Adrenal gland (tissue), 9 donors: ENCODE measurements at regions not wholly inside any gene's neighbourhood (a gene's known extent, or its start where the extent isn't known, plus 50 kb on each side); places are given as distances from the start of the nearest gene placed in this dataset.

Experiments used
- DNase-seq, 7 donors: peaks; one replicate each; pipeline ENCODE4 v3.0.0-alpha.2; 2019 to 2020
- H3K27ac ChIP-seq, 5 donors: fragments of 200-600 bp; sonication (generic) in 4 of 5; 1 replicate in 3 of 5; 2 replicates in 2 of 5; pipeline versions ENCODE4 v1.5.1 to v1.8.0; 2016 to 2020; ENCODE audit warnings: mild to moderate bottlenecking in 1 of 5
- H3K27me3 ChIP-seq: fragments of 200-600 bp; 2 replicates; pipeline ENCODE4 v1.8.0; 2021
- H3K36me3 ChIP-seq, 2 donors: fragments of 200-600 bp; replicated peaks in 1 of 2; 1 replicate in 1 of 2; 2 replicates in 1 of 2; pipeline versions ENCODE4 v1.5.1 to v1.8.0; 2018 to 2022
- H3K4me1 ChIP-seq, 2 donors: fragments of 200-600 bp; replicated peaks in 1 of 2; 1 replicate in 1 of 2; 2 replicates in 1 of 2; pipeline versions ENCODE4 v1.5.1 to v1.8.0; 2018 to 2021
- H3K4me3 ChIP-seq, 4 donors: fragments of 200-600 bp; sonication (generic) in 3 of 4; one replicate each; pipeline ENCODE4 v1.5.1; 2016 to 2018
- H3K9me3 ChIP-seq, 3 donors: fragments of 200-600 bp; sonication (generic) in 1 of 3; replicated peaks in 1 of 3; 1 replicate in 2 of 3; 2 replicates in 1 of 3; pipeline versions ENCODE4 v1.5.1 to v1.8.0; 2016 to 2021
- CTCF ChIP-seq, 6 experiments: fragments of 450-650 bp in 4 of 6; fragments of 200-600 bp in 2 of 6; sonication (generic) in 1 of 6; IDR thresholded peaks; 1 replicate in 5 of 6; 2 replicates in 1 of 6; pipeline versions ENCODE4 v1.5.1 to v1.8.0; 2016 to 2021; ENCODE audit warnings: antibody characterized with exemption in 6 of 6, mild to moderate bottlenecking in 2 of 6, moderate library complexity in 1 of 6
- POLR2A ChIP-seq, 2 donors: fragments of 450-650 bp; IDR thresholded peaks; one replicate each; pipeline ENCODE4 v1.6.1; 2017; ENCODE audit warnings: antibody characterized with exemption in 2 of 2, mild to moderate bottlenecking in 2 of 2, moderate library complexity in 1 of 2
- WGBS, 4 donors: extraction: QIAGEN DNeasy Blood & Tissue Kit in 2 of 4; methylation state at CpG; one replicate each; pipeline versions ENCODE4 v1.1.5 to v1.1.7; 2013 to 2017; 5-methylcytosine and 5-hydroxymethylcytosine counted together
- intact Hi-C, 2 donors: fragments of 100-400 bp; cut with DNase I; formaldehyde crosslinking; loops; one replicate each; pipeline versions ENCODE4 v1.14.1 to v1.15.0; 2022 to 2023
- donor health status: healthy with polysubstance abuse.
- donor health status: Bipolar disorder and iron deficiency.
- donor health status: DM: yes; HTN: yes; CAD: no.
- donor health status: DM: no; HTN: no; CAD: no.
- donor health status: DM: no; HTN: no; CAD: no.

- Histone ChIP-seq H3K4me1 (no peaks in the 10 kb centered on the region), H3K36me3 (no peaks in the 10 kb centered on the region), H3K9me3 (no peaks in the 10 kb centered on the region), H3K27me3 (no peaks in the 10 kb centered on the region), H3K27ac (no peak overlapping the region), H3K4me3 (no peak overlapping the region)
- no peak for TF ChIP-seq POLR2A (IDR thresholded peaks at IDR 0.05)
- TF ChIP-seq CTCF (IDR thresholded peaks at IDR 0.05) = no peak
- intact Hi-C loops = no loop called here
- 52 to 65% (median 55%) methylated on average over 2 of the region's 2 CpGs for WGBS, 4 donors
- DNase-seq = no peak
These were observed 102.6 kb downstream of the LHFPL1 start for GRCh38 chrX:112577146-112577545.

DNA sequence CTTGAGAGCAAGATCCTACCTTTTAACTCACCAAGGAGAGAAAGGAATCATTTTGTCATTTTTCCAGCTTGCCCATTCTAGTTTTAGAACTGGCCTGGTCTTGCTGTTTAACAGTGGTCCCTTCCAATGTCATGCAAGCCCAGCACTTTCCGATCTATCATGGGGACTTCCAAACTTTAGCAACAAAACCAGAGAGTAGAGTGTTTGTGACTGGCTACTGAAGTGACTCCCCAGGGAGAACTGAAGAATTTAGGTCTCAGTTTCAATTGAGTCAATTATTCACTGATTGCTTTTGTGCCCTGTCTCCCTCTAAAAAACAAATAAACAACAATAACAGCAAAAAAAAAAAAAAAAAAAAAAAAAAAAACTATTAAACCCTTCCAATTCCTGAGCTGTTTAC lies 108.3 kb downstream of the LHFPL1 start:
- H3K9me3 ChIP-seq = no peaks in the 10 kb centered on the region
- WGBS, 4 donors = 88 to 94% (median 92%) methylated on average over 1 of the region's 1 CpG

DNA sequence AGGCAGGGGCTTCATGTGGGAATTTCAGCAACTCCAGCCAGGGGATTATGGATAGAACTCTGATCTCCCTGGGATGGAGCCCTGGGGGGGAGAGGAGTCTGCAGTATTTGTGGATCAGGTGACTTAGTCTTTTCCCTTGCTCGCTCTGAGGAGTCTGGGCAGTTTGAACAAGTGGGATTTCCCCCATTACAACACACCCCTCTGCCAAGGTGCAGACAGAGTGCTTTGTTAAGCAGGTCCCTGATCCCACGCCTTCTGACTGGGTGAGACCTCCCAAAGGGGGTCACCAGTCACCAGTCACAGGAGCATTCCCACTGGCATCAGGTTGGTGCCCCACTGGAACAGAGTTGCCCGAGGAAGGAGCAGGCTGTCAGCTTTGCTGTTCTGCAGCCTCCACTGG lies 123.9 kb downstream of the LHFPL1 start:
- Histone ChIP-seq H3K27ac (no peak overlapping the region), H3K4me1 (no peaks in the 10 kb centered on the region), H3K4me3 (no peak overlapping the region), H3K36me3 (no peaks in the 10 kb centered on the region), H3K27me3 (peaks cover 30% of the 10 kb centered on the region), H3K9me3 (no peaks in the 10 kb centered on the region)
- no peak for DNase-seq
- intact Hi-C loops = no loop called here
- TF ChIP-seq POLR2A (IDR thresholded peaks at IDR 0.05) (no peak), CTCF (IDR thresholded peaks at IDR 0.05) (no peak)
- 66 to 88% (median 78%) methylated on average over 1 to 3 of the region's 3 CpGs for WGBS, 4 donors

More for the DNA sequence above, 108.3 kb downstream of the LHFPL1 start:
- no peak for DNase-seq
- TF ChIP-seq CTCF (IDR thresholded peaks at IDR 0.05) = no peak
- no peak for TF ChIP-seq POLR2A (IDR thresholded peaks at IDR 0.05)
- intact Hi-C loops = no loop called here
- no peaks in the 10 kb centered on the region for H3K4me1 ChIP-seq
- H3K27me3 ChIP-seq = no peaks in the 10 kb centered on the region
- H3K36me3 ChIP-seq = no peaks in the 10 kb centered on the region
- H3K4me3 ChIP-seq = no peak overlapping the region
- no peak overlapping the region for H3K27ac ChIP-seq

- Histone ChIP-seq H3K36me3 (no peaks in the 10 kb centered on the region), H3K4me1 (no peaks in the 10 kb centered on the region), H3K9me3 (no peaks in the 10 kb centered on the region), H3K27ac (no peak overlapping the region), H3K27me3 (no peaks in the 10 kb centered on the region), H3K4me3 (no peak overlapping the region)
- intact Hi-C loops = no loop called here
- no peak for DNase-seq
- TF ChIP-seq CTCF (IDR thresholded peaks at IDR 0.05) (no peak), POLR2A (IDR thresholded peaks at IDR 0.05) (no peak)
- 50 to 66% (median 57%) methylated on average over 4 of the region's 4 CpGs for WGBS, 4 donors
These were observed 134.7 kb downstream of the LHFPL1 start for GRCh38 chrX:112545051-112545450.
